ENCODE measurements at regions not wholly inside any gene's neighbourhood (a gene's known extent, or its start where the extent isn't known, plus 50 kb on each side); places are given as distances from the start of the nearest gene placed in this dataset.
"Not testable (repeated sequence)": the region's sequence is repeated elsewhere in the genome, so short reads cannot be mapped to it uniquely, and the experiment has no call there.

DNA sequence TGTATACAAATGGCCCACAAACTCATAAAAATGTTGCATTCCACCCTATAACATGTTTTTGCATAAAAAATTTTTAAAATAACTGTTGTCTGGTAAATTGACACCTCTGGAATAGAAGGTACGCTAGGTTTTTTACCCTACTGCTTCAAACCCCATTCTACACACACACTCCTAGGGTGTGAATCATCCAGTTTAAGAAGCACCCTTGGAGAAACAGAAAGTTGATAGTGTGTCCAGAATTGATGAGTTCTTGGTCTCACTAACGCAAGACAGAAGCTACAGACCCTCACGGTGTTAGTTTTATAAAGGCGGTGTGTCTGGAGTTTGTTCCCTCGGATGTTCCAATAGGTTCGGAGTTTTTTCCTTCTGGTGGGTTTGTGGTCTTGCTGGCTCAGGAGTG, 158.5 kb downstream of the KLRB1 start:
- no peak overlapping the region for H3K4me3 ChIP-seq (ENCODE audit: low read length)
- no peaks in the 10 kb centered on the region for H3K9me3 ChIP-seq (ENCODE audit: control insufficient read depth, low read length)
- H3K27me3 ChIP-seq (replicated peaks; ENCODE audit: control insufficient read depth, insufficient read depth, low read length) = no peaks in the 10 kb centered on the region
- no peak for DNase-seq (ENCODE audit: low read depth)
- no peaks in the 10 kb centered on the region for H3K36me3 ChIP-seq (ENCODE audit: control insufficient read depth, insufficient read depth, low read length, severe bottlenecking)
- no peak overlapping the region for H3K9ac ChIP-seq (ENCODE audit: low read length)
- H3K4me1 ChIP-seq (ENCODE audit: control insufficient read depth, insufficient read depth, low read length) = no peaks in the 10 kb centered on the region

DNA sequence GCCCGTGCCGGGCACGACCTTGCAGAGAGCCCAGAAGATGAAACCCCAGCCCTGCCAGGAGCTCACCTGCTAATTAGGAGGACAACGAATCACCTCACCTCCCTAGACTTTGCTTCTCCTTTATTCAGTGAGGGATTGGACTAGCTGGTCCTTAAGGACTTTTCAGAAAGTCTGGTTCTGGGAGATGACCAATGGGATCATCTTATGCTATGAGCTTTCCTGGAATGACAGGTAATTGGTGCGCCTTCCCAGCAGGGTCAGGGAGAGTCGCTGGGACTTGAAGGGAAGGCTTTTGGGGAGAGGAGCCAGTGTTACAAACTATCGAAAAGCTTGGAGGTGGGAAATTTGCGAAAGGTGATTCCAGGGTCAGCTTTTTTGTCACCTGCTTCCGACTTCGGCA, 159.1 kb downstream of the KLRB1 start:
- H3K4me1 ChIP-seq (ENCODE audit: control insufficient read depth, insufficient read depth, low read length); H3K27me3 ChIP-seq (replicated peaks; ENCODE audit: control insufficient read depth, insufficient read depth, low read length); H3K36me3 ChIP-seq (ENCODE audit: control insufficient read depth, insufficient read depth, low read length, severe bottlenecking); DNase-seq (ENCODE audit: low read depth); H3K9me3 ChIP-seq (ENCODE audit: control insufficient read depth, low read length): not testable (repeated sequence)
- peak overlapping the region; percentile 72 for H3K9ac ChIP-seq (ENCODE audit: low read length)
- H3K4me3 ChIP-seq (ENCODE audit: low read length) = peak overlapping the region; percentile 86

DNA sequence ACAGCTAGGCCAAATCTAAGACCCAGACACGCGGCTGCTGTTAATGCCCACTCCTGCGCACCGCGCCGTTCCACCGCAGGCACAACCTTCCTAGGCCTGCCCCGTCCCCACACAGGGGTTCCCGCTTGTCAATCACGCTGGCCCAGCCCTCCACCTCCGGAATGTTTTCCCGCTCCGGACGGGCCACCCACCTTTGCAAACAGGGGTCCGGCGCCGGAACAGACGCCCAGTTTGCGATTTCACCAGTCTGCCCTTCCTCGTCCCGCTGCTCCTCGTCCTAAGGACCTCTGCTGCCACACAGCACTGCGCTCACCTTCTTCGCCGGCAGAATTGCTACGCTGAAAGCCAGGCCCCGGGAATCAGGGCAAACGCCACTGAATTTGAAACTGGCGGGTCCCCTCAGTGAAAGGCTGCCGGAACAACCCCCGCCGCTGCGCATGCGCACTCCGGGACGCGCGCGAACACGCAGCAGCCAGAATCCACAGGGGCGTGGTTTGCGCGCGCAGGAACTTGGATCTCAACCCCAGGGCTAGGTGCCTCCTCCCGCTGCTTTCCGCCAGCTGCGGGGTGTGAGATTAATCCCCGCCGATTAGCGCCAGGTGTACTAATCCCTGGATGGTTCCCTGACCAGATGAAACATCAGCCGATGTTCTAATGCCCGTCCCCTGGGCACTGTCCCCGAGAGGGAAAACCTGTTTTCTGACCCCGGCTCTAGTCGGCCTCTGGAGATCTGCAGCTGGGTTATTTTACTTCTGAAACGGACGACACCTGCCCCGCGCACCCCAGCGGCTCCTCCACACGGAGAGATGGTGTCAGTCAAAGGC, 159.7 kb downstream of the KLRB1 start:
- DNase-seq (ENCODE audit: low read depth) = peak; percentile 87
- not testable (repeated sequence) for H3K9me3 ChIP-seq (ENCODE audit: control insufficient read depth, low read length); H3K36me3 ChIP-seq (ENCODE audit: control insufficient read depth, insufficient read depth, low read length, severe bottlenecking); H3K4me1 ChIP-seq (ENCODE audit: control insufficient read depth, insufficient read depth, low read length); H3K27me3 ChIP-seq (replicated peaks; ENCODE audit: control insufficient read depth, insufficient read depth, low read length)
- Histone ChIP-seq H3K9ac (ENCODE audit: low read length) (peak overlapping the region; percentile 72), H3K4me3 (ENCODE audit: low read length) (peak overlapping the region; percentile 86)

DNA sequence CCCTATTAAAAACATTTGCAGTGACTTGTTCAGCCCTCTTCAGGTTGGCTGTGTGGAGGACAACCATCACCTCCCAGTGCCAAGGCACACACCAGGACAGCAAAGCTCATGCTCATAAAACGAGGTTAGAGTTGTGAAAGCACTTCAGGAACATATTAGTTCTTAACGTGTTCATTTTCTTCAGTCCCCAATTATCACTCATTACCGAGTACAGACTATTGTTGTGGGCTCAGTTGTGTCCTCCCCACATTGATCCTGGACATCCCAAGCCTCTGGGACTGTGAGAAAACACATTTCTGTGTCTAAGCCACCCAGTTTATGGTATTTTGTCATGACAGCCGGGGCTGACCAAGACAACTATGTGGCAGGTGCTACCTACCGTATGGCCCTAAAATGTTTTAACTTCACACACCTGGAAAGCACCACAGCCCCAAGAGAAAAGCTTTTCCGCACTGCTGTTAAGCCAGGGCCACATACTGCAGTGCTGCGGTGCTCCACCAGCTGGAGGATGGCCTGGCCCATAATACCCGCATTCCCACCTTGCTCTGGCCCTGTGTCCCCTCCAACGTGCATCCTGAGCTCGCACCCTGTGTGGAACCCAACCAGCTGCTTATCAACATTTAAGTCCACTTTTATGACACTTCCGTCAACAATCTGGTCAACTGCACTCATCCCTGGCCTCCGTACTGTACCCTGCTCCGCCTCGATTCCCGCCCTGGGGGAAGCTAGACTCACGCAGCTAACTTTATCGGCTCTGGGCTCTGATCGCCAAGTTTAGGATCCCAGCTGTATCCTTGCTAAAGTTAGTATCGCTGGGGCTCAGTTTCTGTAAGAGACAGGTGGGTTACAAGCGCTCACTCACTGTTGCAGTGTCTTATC, 160.6 kb downstream of the KLRB1 start:
- not testable (repeated sequence) for DNase-seq (ENCODE audit: low read depth); H3K27me3 ChIP-seq (replicated peaks; ENCODE audit: control insufficient read depth, insufficient read depth, low read length); H3K9me3 ChIP-seq (ENCODE audit: control insufficient read depth, low read length); H3K36me3 ChIP-seq (ENCODE audit: control insufficient read depth, insufficient read depth, low read length, severe bottlenecking); H3K4me1 ChIP-seq (ENCODE audit: control insufficient read depth, insufficient read depth, low read length)
- peak overlapping the region; percentile 72 for H3K9ac ChIP-seq (ENCODE audit: low read length)
- H3K4me3 ChIP-seq (ENCODE audit: low read length) = peak overlapping the region; percentile 86

DNA sequence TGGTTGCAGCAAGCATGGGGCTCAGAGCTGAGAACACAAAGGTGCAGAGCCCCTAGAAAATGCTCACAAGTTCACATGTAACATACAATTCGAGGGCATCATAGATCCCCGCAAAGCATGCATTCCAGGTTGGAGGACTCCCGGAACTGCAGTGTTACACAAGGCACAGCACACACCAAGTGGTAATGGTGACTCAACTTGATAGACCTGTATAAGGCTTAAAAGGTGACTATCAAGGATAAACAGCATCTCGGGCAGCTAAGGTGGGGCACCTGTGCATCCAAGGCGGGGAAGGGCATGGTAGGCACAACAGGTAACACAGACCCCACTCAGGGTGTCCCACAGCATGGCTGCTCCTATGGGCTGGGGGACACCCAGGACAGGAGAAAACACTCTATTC, 167.3 kb downstream of the KLRB1 start:
- H3K9ac ChIP-seq (ENCODE audit: low read length); H3K4me3 ChIP-seq (ENCODE audit: low read length); DNase-seq (ENCODE audit: low read depth); H3K36me3 ChIP-seq (ENCODE audit: control insufficient read depth, insufficient read depth, low read length, severe bottlenecking); H3K27me3 ChIP-seq (replicated peaks; ENCODE audit: control insufficient read depth, insufficient read depth, low read length); H3K9me3 ChIP-seq (ENCODE audit: control insufficient read depth, low read length); H3K4me1 ChIP-seq (ENCODE audit: control insufficient read depth, insufficient read depth, low read length): not testable (repeated sequence)

- H3K36me3 ChIP-seq (ENCODE audit: control insufficient read depth, insufficient read depth, low read length, severe bottlenecking); H3K27me3 ChIP-seq (replicated peaks; ENCODE audit: control insufficient read depth, insufficient read depth, low read length); DNase-seq (ENCODE audit: low read depth); H3K9me3 ChIP-seq (ENCODE audit: control insufficient read depth, low read length); H3K4me3 ChIP-seq (ENCODE audit: low read length); H3K4me1 ChIP-seq (ENCODE audit: control insufficient read depth, insufficient read depth, low read length); H3K9ac ChIP-seq (ENCODE audit: low read length): not testable (repeated sequence)
These were observed 172.0 kb downstream of the KLRB1 start for GRCh38 chr12:9435682-9436081.

GRCh38 chr12:9430385-9430784, 177.3 kb downstream of the KLRB1 start:
- H3K36me3 ChIP-seq (ENCODE audit: control insufficient read depth, insufficient read depth, low read length, severe bottlenecking); H3K9ac ChIP-seq (ENCODE audit: low read length); H3K27me3 ChIP-seq (replicated peaks; ENCODE audit: control insufficient read depth, insufficient read depth, low read length); H3K9me3 ChIP-seq (ENCODE audit: control insufficient read depth, low read length); H3K4me1 ChIP-seq (ENCODE audit: control insufficient read depth, insufficient read depth, low read length); DNase-seq (ENCODE audit: low read depth); H3K4me3 ChIP-seq (ENCODE audit: low read length): not testable (repeated sequence)

GRCh38 chr12:9428856-9429255, 178.9 kb downstream of the KLRB1 start:
- H3K9me3 ChIP-seq (ENCODE audit: control insufficient read depth, low read length); H3K4me3 ChIP-seq (ENCODE audit: low read length); H3K4me1 ChIP-seq (ENCODE audit: control insufficient read depth, insufficient read depth, low read length); H3K27me3 ChIP-seq (replicated peaks; ENCODE audit: control insufficient read depth, insufficient read depth, low read length); H3K36me3 ChIP-seq (ENCODE audit: control insufficient read depth, insufficient read depth, low read length, severe bottlenecking); DNase-seq (ENCODE audit: low read depth); H3K9ac ChIP-seq (ENCODE audit: low read length): not testable (repeated sequence)

- not testable (repeated sequence) for H3K36me3 ChIP-seq (ENCODE audit: control insufficient read depth, insufficient read depth, low read length, severe bottlenecking); H3K9me3 ChIP-seq (ENCODE audit: control insufficient read depth, low read length); H3K4me1 ChIP-seq (ENCODE audit: control insufficient read depth, insufficient read depth, low read length); DNase-seq (ENCODE audit: low read depth); H3K27me3 ChIP-seq (replicated peaks; ENCODE audit: control insufficient read depth, insufficient read depth, low read length); H3K4me3 ChIP-seq (ENCODE audit: low read length); H3K9ac ChIP-seq (ENCODE audit: low read length)
These were observed 182.3 kb downstream of the KLRB1 start for GRCh38 chr12:9425429-9425828.

DNA sequence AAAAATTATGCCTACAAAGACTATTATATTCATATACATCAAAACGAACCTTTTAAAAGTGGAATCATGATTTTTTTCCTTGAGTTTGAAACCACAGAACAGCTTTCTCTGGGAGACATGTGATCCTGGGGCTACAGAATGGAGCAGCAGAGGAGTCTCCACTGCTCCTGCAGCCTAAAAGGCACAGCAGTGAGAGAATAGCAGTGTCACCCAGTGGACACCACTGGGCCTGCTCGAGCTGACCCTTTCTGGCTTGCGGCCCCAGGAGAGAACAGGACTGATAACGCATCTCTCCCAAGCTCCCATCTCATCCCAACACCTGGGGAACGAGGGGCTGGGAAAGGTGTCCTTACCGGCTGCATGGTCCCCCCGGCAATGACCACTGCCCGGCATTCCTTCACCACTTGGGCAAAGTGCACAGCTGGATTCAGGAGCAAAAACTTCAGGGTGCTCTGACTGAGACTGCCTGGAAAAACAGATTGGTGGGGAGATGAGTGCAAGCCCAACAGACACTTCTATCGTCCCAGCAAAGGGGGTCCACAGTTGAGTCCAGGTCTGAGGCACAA, 183.5 kb downstream of the KLRB1 start:
- not testable (repeated sequence) for DNase-seq (ENCODE audit: low read depth); H3K9ac ChIP-seq (ENCODE audit: low read length); H3K4me1 ChIP-seq (ENCODE audit: control insufficient read depth, insufficient read depth, low read length); H3K9me3 ChIP-seq (ENCODE audit: control insufficient read depth, low read length); H3K4me3 ChIP-seq (ENCODE audit: low read length); H3K36me3 ChIP-seq (ENCODE audit: control insufficient read depth, insufficient read depth, low read length, severe bottlenecking); H3K27me3 ChIP-seq (replicated peaks; ENCODE audit: control insufficient read depth, insufficient read depth, low read length)

DNA sequence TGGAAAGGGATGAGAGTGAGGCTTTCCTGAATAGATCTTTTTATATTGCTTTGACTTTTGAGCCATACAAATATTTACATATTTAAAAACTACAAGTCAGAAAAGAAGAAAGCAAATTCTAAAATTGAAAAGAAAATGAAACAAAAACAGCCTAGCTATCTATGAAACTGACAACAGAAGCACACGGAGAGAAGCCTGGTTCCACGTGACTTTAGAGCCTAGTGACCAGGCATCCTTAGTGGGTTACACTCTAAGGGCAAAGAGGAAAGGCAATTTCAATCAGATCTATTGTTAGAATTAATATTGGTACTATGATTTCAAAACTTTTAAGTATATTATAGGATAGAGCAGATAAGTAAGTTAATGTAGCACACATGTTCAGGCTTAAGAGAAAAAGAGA, 185.0 kb downstream of the KLRB1 start:
- H3K4me1 ChIP-seq (ENCODE audit: control insufficient read depth, insufficient read depth, low read length); H3K9me3 ChIP-seq (ENCODE audit: control insufficient read depth, low read length); H3K4me3 ChIP-seq (ENCODE audit: low read length); DNase-seq (ENCODE audit: low read depth); H3K9ac ChIP-seq (ENCODE audit: low read length); H3K27me3 ChIP-seq (replicated peaks; ENCODE audit: control insufficient read depth, insufficient read depth, low read length); H3K36me3 ChIP-seq (ENCODE audit: control insufficient read depth, insufficient read depth, low read length, severe bottlenecking): not testable (repeated sequence)
